GM12878 (cell line): ENCODE measurements at regions not wholly inside any gene's neighbourhood (a gene's known extent, or its start where the extent isn't known, plus 50 kb on each side); places are given as distances from the start of the nearest gene placed in this dataset.

Source experiments
- ATAC-seq: fragments of 200-7000 bp; cut with Tn5 transposase; 3 replicates; pipeline ENCODE4 v1.9.1; 2020; ENCODE audit warnings: mild to moderate bottlenecking, moderate library complexity
- BruUV-seq: library from RNA; stranded (reverse); fragments of 400-500 nt; replicated peaks from 2 replicates; lab custom pipeline; 2021; lab: Mats Ljungman, UMichigan
- CTCF ChIA-PET: fragments of 300-600 bp; sonication (Branson Sonifier 250); formaldehyde crosslinking; extraction: SDS; loops from one replicate; lab custom pipeline; 2021; ENCODE audit warnings: inconsistent platforms; lab: Yijun Ruan, JAX
- POLR2A ChIA-PET: fragments of 350-600 bp; formaldehyde crosslinking; extraction: SDS; loops from one replicate; lab custom pipeline; 2021; ENCODE audit warnings: inconsistent platforms; lab: Charles Lee
- RAD21 ChIA-PET: fragments of 300-600 bp; sonication (Branson Sonifier 250); formaldehyde crosslinking; loops from one replicate; lab custom pipeline; 2023; ENCODE audit warnings: antibody characterized with exemption; ENCODE audit not compliant: unreplicated experiment; lab: Charles Lee
- SMC1A ChIA-PET: fragments of 300-600 bp; sonication (Branson Sonifier 250); formaldehyde crosslinking; loops from one replicate; lab custom pipeline; 2023; ENCODE audit not compliant: unreplicated experiment, uncharacterized antibody; lab: Charles Lee
- DNase-seq: peaks from one replicate; pipeline ENCODE4 v3.0.0-alpha.2; 2011; ENCODE audit warnings: low read depth, low spot score
- FAIRE-seq: peaks from 3 replicates; lab custom pipeline; 2011; peaks lifted over from hg19 to GRCh38; lab: Jason Lieb, UNC
- H2AFZ ChIP-seq: 2 replicates; pipeline ENCODE4 v1.6.0; 2011; ENCODE audit warnings: low read depth, low read length, control low read depth; ENCODE audit not compliant: control insufficient read depth
- H3K27ac ChIP-seq: 2 replicates; pipeline ENCODE4 v1.5.1; 2011; ENCODE audit warnings: control low read depth; ENCODE audit not compliant: control insufficient read depth, insufficient read depth
- H3K27me3 ChIP-seq, 2 experiments: replicated peaks in 1 of 2; 2 replicates each; pipeline versions ENCODE4 v1.6.0 to v1.6.1; 2011; ENCODE audit warnings: low read length in 1 of 2; ENCODE audit not compliant: control insufficient read depth in 2 of 2, insufficient read depth in 2 of 2
- H3K36me3 ChIP-seq, 2 experiments: 2 replicates each; pipeline ENCODE4 v1.5.1; 2011; ENCODE audit warnings: low read length in 1 of 2; ENCODE audit not compliant: control insufficient read depth in 2 of 2, insufficient read depth in 2 of 2
- H3K4me1 ChIP-seq: 2 replicates; pipeline ENCODE4 v1.6.1; 2011; ENCODE audit warnings: mild to moderate bottlenecking, low read length, moderate library complexity, mixed read lengths; ENCODE audit not compliant: control insufficient read depth, insufficient read depth
- H3K4me2 ChIP-seq: 2 replicates; pipeline ENCODE4 v1.6.0; 2011; ENCODE audit warnings: control low read depth; ENCODE audit not compliant: control insufficient read depth, insufficient read depth
- H3K4me3 ChIP-seq: fragments of 200-600 bp; sonication (generic); 2 replicates; pipeline ENCODE4 v1.5.1; 2016
- H3K79me2 ChIP-seq: 2 replicates; pipeline ENCODE4 v1.6.0; 2011; ENCODE audit warnings: low read length; ENCODE audit not compliant: control insufficient read depth, insufficient read depth
- H3K9ac ChIP-seq: 2 replicates; pipeline ENCODE4 v1.8.0; 2011; ENCODE audit warnings: low read length, control low read depth, mixed read lengths; ENCODE audit not compliant: control insufficient read depth, insufficient read depth
- H3K9me3 ChIP-seq: replicated peaks from 3 replicates; pipeline ENCODE4 v1.5.1; 2011; ENCODE audit warnings: mild to moderate bottlenecking, low read length; ENCODE audit not compliant: control insufficient read depth, insufficient read depth
- H4K20me1 ChIP-seq: 2 replicates; pipeline ENCODE4 v1.6.0; 2011; ENCODE audit not compliant: control insufficient read depth, insufficient read depth
- ASH2L ChIP-seq: fragments of 300-600, 200-600 bp; sonication (generic); IDR thresholded peaks from 2 replicates; pipeline ENCODE4 v1.6.1; 2017; ENCODE audit warnings: low read depth, mild to moderate bottlenecking, borderline replicate concordance
- CHD1 ChIP-seq: IDR thresholded peaks from 2 replicates; pipeline ENCODE4 v1.6.1; 2012; ENCODE audit warnings: low read depth, low read length, improper control_type of control experiment
- ELK1 ChIP-seq: IDR thresholded peaks from 2 replicates; pipeline ENCODE4 v1.6.1; 2012; ENCODE audit warnings: low read depth, low read length, improper control_type of control experiment
- EP300 ChIP-seq, 2 experiments: fragments of 150-350 bp in 1 of 2; IDR thresholded peaks; 2 replicates each; pipeline ENCODE4 v1.6.1; 2011 to 2012; ENCODE audit warnings: low read depth in 2 of 2, low read length in 2 of 2, borderline replicate concordance in 1 of 2, improper control_type of control experiment in 1 of 2, inconsistent platforms in 1 of 2; ENCODE audit not compliant: control insufficient read depth in 1 of 2
- EZH2 ChIP-seq: IDR thresholded peaks from 2 replicates; pipeline ENCODE4 v1.6.1; 2012; ENCODE audit warnings: low read depth, mild to moderate bottlenecking, control low read depth, inconsistent platforms, low read length, borderline replicate concordance; ENCODE audit not compliant: control insufficient read depth
- GABPA ChIP-seq: IDR thresholded peaks from 2 replicates; pipeline ENCODE4 v1.6.1; 2014; ENCODE audit warnings: antibody characterized with exemption, low read depth, mild to moderate bottlenecking, inconsistent platforms
- HCFC1 ChIP-seq: fragments of 150-350 bp; IDR thresholded peaks from 2 replicates; pipeline ENCODE4 v1.6.1; 2014; ENCODE audit warnings: low read length
- HDAC2 ChIP-seq: fragments of 200-600 bp; sonication (generic); IDR thresholded peaks from 2 replicates; pipeline ENCODE4 v1.6.1; 2017
- JUND ChIP-seq: IDR thresholded peaks from 2 replicates; pipeline ENCODE4 v1.6.1; 2012; ENCODE audit warnings: low read depth, mild to moderate bottlenecking, low read length, improper control_type of control experiment, moderate library complexity
- LARP7 ChIP-seq: fragments of 450-650 bp; IDR thresholded peaks from 2 replicates; pipeline ENCODE4 v1.6.1; 2017; ENCODE audit warnings: mild to moderate bottlenecking
- MYC ChIP-seq: IDR thresholded peaks from 2 replicates; pipeline ENCODE4 v1.6.1; 2011; ENCODE audit warnings: mild to moderate bottlenecking, low read length, moderate library complexity, inconsistent platforms; ENCODE audit not compliant: insufficient read depth, insufficient replicate concordance, insufficient read length, severe bottlenecking
- NFIC ChIP-seq: IDR thresholded peaks from 2 replicates; pipeline ENCODE4 v1.6.1; 2012; ENCODE audit warnings: low read depth, mild to moderate bottlenecking, inconsistent platforms, low read length, moderate library complexity
- NR2C1 ChIP-seq: fragments of 450-650 bp; IDR thresholded peaks from 2 replicates; pipeline ENCODE4 v1.6.1; 2017; ENCODE audit warnings: antibody characterized with exemption, mild to moderate bottlenecking, moderate library complexity
- RAD51 ChIP-seq: fragments of 450-650 bp; IDR thresholded peaks from 2 replicates; pipeline ENCODE4 v1.6.1; 2016; ENCODE audit warnings: moderate library complexity, mild to moderate bottlenecking, inconsistent platforms
- RCOR1 ChIP-seq: conservative IDR thresholded peaks from 2 replicates; pipeline ENCODE4 v1.6.1; 2012; ENCODE audit warnings: low read depth, low read length, improper control_type of control experiment
- REST ChIP-seq: IDR thresholded peaks from 2 replicates; pipeline ENCODE4 v1.6.1; 2012; ENCODE audit warnings: mild to moderate bottlenecking, low read depth, low read length
- SMC3 ChIP-seq: IDR thresholded peaks from 2 replicates; pipeline ENCODE4 v1.6.1; 2011; ENCODE audit warnings: low read length, improper control_type of control experiment, borderline replicate concordance
- SREBF2 ChIP-seq: IDR thresholded peaks from 2 replicates; pipeline ENCODE4 v1.6.1; 2012; ENCODE audit warnings: mild to moderate bottlenecking, low read length
- TCF7 ChIP-seq: IDR thresholded peaks from 2 replicates; pipeline ENCODE4 v1.6.1; 2014; ENCODE audit warnings: antibody characterized with exemption, borderline replicate concordance
- ZNF274 ChIP-seq: IDR thresholded peaks from one replicate; pipeline ENCODE4 v1.8.0; 2011; ENCODE audit not compliant: insufficient read length, insufficient read depth
- WGBS: methylation state at CpG from one replicate; pipeline ENCODE4 v1.1.6; 2016; ENCODE audit warnings: low lambda C conversion rate; ENCODE audit not compliant: insufficient replicate concordance, insufficient coverage; ENCODE audit errors: missing lambda C conversion rate; 5-methylcytosine and 5-hydroxymethylcytosine counted together
- in situ Hi-C: fragments of 300-500 bp; cut with MboI; formaldehyde crosslinking; loops from 9 replicates; pipeline ENCODE4 v1.14.3; 2018; ENCODE audit warnings: mixed read lengths
- intact Hi-C: fragments of 100-400 bp; cut with micrococcal nuclease; formaldehyde crosslinking; loops from one replicate; pipeline ENCODE4 v1.14.2; 2022; ENCODE audit not compliant: unreplicated experiment

GRCh38 chr2:8224347-8225190 lies 457.3 kb upstream of the ID2 start (continued):
- TF ChIP-seq ELK1 (no peak), HCFC1 (no peak), RCOR1 (no peak), SREBF2 (no peak), SMC3 (no peak), ZNF274 (no peak), JUND (no peak)

- H3K27ac ChIP-seq, result no peak overlapping the region
- no peaks in the 10 kb centered on the region for H3K36me3 ChIP-seq
- ChIA-PET SMC1A (interaction anchor here (2.0 kb wide), 1 partner anchor 11 kb away, joined by 6 read pairs; no protein-coding TSS in a partner anchor), POLR2A (no interaction called here), CTCF (no interaction called here), RAD21 (no interaction called here)
- H3K27me3 ChIP-seq, result no peaks in the 10 kb centered on the region
- DNase-seq (no peak), ATAC-seq (no peak), FAIRE-seq (no peak)
- H4K20me1 ChIP-seq, result no peaks in the 10 kb centered on the region
- no TSS peak for BruUV-seq
- H3K4me1 ChIP-seq, result peaks cover 11% of the 10 kb centered on the region
- WGBS, result 23% methylated on average over 5 of the region's 5 CpGs
- H3K9ac ChIP-seq, result no peak overlapping the region
- in situ Hi-C loops (no loop called here), intact Hi-C loops (no loop called here)
- no peaks in the 10 kb centered on the region for H3K79me2 ChIP-seq
- H2AFZ ChIP-seq, result no peak overlapping the region
- no peak overlapping the region for H3K4me3 ChIP-seq
- no peaks in the 10 kb centered on the region; the same call in 2 of the 3 replicates for H3K9me3 ChIP-seq
- H3K4me2 ChIP-seq, result no peak overlapping the region
- TF ChIP-seq MYC (no peak), LARP7 (no peak), RAD51 (no peak), NFIC (no peak), EZH2 (no peak), EP300 (IDR thresholded peaks at IDR 0.05; ENCODE audit: borderline replicate concordance in 1 of 2, control insufficient read depth in 1 of 2, low read depth in 2 of 2, low read length in 2 of 2) (no peak), NR2C1 (no peak), CHD1 (no peak), TCF7 (no peak), REST (no peak), ASH2L (no peak), GABPA (no peak), HDAC2 (no peak)
Measured at GRCh38 chr2:8225266-8225665, 456.6 kb upstream of the ID2 start.
